AG04450 (cell line): ENCODE measurements at regions not wholly inside any gene's neighbourhood (a gene's known extent, or its start where the extent isn't known, plus 50 kb on each side); places are given as distances from the start of the nearest gene placed in this dataset.

Experiments
- CTCF ChIA-PET: fragments of 300-600, 350-600 bp; formaldehyde crosslinking; extraction: SDS; loops from one replicate; lab custom pipeline; 2022; ENCODE audit warnings: antibody characterized with exemption, inconsistent platforms; lab: Charles Lee
- POLR2A ChIA-PET: fragments of 350-600 bp; formaldehyde crosslinking; extraction: SDS; loops from one replicate; lab custom pipeline; 2021; ENCODE audit warnings: antibody characterized with exemption, inconsistent platforms; lab: Yijun Ruan, JAX
- DNase-seq: peaks from one replicate; pipeline ENCODE4 v3.0.0-alpha.2; 2011; ENCODE audit warnings: low read depth, low spot score
- H3K27ac ChIP-seq: one replicate; pipeline ENCODE4 v1.5.1; 2012; ENCODE audit warnings: low read depth, low read length, control low read depth
- H3K27me3 ChIP-seq: one replicate; pipeline ENCODE4 v1.6.0; 2012; ENCODE audit warnings: low read length; ENCODE audit not compliant: control insufficient read depth, insufficient read depth
- H3K4me3 ChIP-seq: 2 replicates; pipeline ENCODE4 v1.5.1; 2011; ENCODE audit warnings: mild to moderate bottlenecking, low read depth, low read length, control low read depth
- H3K9me3 ChIP-seq: 2 replicates; pipeline ENCODE4 v1.5.1; 2012; ENCODE audit warnings: low read length; ENCODE audit not compliant: control insufficient read depth, insufficient read depth
- TF ChIP-seq, protein P1 (sequence below): IDR thresholded peaks from 2 replicates; pipeline ENCODE4 v1.5.1; 2011; ENCODE audit warnings: low read depth, low read length, control low read depth, inconsistent platforms

DNA sequence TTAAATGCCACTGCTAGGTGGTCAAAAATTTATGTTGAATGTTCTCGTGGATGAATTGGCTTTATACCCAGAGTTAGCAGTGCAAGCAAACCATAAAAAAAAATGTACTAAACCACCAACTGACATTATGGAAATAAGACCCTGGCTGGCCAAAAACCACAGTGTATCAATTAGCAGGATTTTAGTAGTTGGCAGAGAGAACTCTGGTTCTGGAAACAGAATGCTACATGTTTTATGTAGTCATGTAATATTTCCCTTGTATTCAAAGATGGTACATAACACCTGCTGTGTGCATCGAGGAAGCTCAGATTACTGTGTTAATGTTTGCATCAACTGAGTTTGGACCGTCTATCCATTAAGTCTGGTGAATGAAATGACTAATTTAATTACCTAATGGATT lies 618.5 kb downstream of the CCSER2 start:
- no peak for DNase-seq
- TF ChIP-seq, protein P1, sequence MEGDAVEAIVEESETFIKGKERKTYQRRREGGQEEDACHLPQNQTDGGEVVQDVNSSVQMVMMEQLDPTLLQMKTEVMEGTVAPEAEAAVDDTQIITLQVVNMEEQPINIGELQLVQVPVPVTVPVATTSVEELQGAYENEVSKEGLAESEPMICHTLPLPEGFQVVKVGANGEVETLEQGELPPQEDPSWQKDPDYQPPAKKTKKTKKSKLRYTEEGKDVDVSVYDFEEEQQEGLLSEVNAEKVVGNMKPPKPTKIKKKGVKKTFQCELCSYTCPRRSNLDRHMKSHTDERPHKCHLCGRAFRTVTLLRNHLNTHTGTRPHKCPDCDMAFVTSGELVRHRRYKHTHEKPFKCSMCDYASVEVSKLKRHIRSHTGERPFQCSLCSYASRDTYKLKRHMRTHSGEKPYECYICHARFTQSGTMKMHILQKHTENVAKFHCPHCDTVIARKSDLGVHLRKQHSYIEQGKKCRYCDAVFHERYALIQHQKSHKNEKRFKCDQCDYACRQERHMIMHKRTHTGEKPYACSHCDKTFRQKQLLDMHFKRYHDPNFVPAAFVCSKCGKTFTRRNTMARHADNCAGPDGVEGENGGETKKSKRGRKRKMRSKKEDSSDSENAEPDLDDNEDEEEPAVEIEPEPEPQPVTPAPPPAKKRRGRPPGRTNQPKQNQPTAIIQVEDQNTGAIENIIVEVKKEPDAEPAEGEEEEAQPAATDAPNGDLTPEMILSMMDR, result no peak
- no peaks in the 10 kb centered on the region for H3K27me3 ChIP-seq
- H3K27ac ChIP-seq, result no peak overlapping the region
- ChIA-PET POLR2A (no interaction called here), CTCF (no interaction called here)
- H3K4me3 ChIP-seq, result no peak overlapping the region
- peaks cover 4% of the 10 kb centered on the region for H3K9me3 ChIP-seq

DNA sequence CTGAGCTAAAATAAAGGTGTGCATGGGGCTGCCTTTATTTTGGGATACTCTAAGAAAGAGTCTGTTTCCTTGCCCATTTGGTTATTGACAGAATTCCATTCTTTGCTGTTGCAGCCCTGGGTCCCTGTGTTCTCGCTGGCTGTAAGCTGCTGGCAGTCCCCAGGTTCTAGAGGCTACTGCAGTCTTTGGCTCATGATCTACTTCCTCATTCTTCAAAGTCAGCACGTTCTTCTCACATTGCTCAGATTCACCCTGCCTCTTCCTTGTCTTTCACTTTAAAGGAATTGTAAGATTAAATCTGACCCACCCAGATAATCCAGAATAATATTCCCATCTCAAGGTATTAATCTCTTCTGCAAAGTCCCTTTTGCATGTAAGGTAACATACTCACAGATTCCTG lies 620.3 kb downstream of the CCSER2 start:
- POLR2A ChIA-PET, result no interaction called here
- no peak for DNase-seq
- TF ChIP-seq, protein P1, result no peak
- no peak overlapping the region for H3K27ac ChIP-seq
- peaks cover 10% of the 10 kb centered on the region for H3K9me3 ChIP-seq
- no peaks in the 10 kb centered on the region for H3K27me3 ChIP-seq
- no peak overlapping the region for H3K4me3 ChIP-seq
- CTCF ChIA-PET, result no interaction called here

DNA sequence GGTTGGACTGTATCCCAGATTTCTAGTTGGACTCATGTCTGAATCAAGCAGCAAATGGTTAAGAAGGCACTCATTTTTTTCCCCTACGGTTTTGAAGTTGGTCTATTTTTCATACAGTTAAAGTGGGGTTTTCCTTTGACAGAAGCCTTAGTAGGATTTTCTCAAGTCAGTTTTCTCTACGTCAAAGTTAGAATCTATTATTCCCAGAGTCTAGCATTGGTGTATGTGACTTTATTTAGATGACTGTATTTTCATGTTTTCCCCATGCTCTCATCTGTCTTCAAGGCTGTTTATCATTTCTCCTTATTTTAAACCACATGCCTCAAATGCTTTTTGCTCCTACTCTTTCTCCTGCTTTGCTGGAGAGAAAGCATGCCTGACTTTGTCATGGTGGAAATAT lies 623.2 kb downstream of the CCSER2 start:
- TF ChIP-seq, protein P1, result no peak
- DNase-seq, result no peak
- ChIA-PET POLR2A (no interaction called here), CTCF (no interaction called here)
- H3K9me3 ChIP-seq, result peaks cover 16% of the 10 kb centered on the region
- no peak overlapping the region for H3K27ac ChIP-seq
- no peak overlapping the region for H3K4me3 ChIP-seq
- H3K27me3 ChIP-seq, result no peaks in the 10 kb centered on the region

DNA sequence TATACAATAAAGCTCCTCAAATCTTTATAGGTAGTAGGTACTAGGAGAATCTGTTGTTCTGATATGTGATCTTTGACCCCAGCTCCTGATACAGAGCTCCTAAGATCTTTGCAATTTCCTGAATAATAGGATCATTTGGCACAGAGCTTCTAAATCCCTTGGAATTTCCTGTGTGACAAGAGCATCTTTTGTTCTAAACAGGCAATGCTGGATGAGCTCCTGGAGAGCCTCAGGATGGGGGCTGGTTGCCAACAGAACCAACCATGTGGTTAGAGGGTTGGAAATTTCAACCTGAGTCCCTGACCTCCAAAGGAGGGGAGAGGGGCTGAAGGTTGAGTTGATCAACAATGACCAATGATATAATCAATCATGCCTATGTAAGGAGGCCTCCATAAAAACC lies 629.0 kb downstream of the CCSER2 start:
- Histone ChIP-seq H3K4me3 (no peak overlapping the region), H3K27ac (no peak overlapping the region), H3K27me3 (no peaks in the 10 kb centered on the region), H3K9me3 (peaks cover 20% of the 10 kb centered on the region)
- TF ChIP-seq, protein P1, result no peak
- DNase-seq, result no peak
- CTCF ChIA-PET, result no interaction called here
- POLR2A ChIA-PET, result no interaction called here

DNA sequence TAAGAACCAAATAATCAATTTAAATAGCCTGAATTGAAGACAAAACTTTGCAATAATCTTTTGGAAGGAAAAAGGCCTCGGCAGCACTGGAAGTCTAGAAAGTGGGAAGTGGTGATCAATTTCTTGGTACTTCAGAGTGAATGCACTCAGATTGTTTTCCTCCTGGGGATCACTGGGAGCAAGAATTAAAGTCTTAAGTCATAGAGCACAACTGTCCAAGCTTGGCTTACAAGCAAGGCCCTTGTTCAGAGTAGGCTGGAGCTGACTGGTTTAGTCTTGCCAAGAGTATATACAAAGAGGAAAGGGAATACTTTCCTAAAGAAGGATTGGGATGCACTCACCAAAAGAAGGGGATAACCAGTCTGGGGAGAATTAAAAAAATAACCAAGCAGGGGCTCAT lies 637.1 kb downstream of the CCSER2 start:
- Histone ChIP-seq H3K27ac (no peak overlapping the region), H3K9me3 (peaks cover 5% of the 10 kb centered on the region; the same call in 1 of the 2 replicates), H3K4me3 (no peak overlapping the region), H3K27me3 (no peaks in the 10 kb centered on the region)
- CTCF ChIA-PET, result no interaction called here
- no peak for DNase-seq
- TF ChIP-seq, protein P1, result no peak
- POLR2A ChIA-PET, result no interaction called here
